HEK293T (cell line): ENCODE measurements at regions not wholly inside any gene's neighbourhood (a gene's known extent, or its start where the extent isn't known, plus 50 kb on each side); places are given as distances from the start of the nearest gene placed in this dataset.

Experiments
- CTCF ChIA-PET: fragments of 350-600 bp; formaldehyde crosslinking; extraction: SDS; loops from one replicate; lab custom pipeline; 2021; ENCODE audit warnings: antibody characterized with exemption, inconsistent platforms; lab: Yijun Ruan, JAX
- POLR2A ChIA-PET: fragments of 350-600 bp; formaldehyde crosslinking; extraction: SDS; loops from one replicate; lab custom pipeline; 2020; ENCODE audit warnings: antibody characterized with exemption, inconsistent platforms; lab: Yijun Ruan, JAX
- DNase-seq: peaks from one replicate; pipeline ENCODE4 v3.0.0; 2012; ENCODE audit warnings: mixed read lengths; ENCODE audit errors: extremely low spot score
- ARNT ChIP-seq: fragments of 450-650 bp; IDR thresholded peaks from 2 replicates; pipeline ENCODE4 v1.6.1; 2017; ENCODE audit warnings: mild to moderate bottlenecking
- BHLHE40 ChIP-seq: fragments of 450-650 bp; IDR thresholded peaks from 2 replicates; pipeline ENCODE4 v1.6.1; 2016; ENCODE audit warnings: mild to moderate bottlenecking, moderate library complexity, borderline replicate concordance
- CTBP1 ChIP-seq: fragments of 450-650 bp; IDR thresholded peaks from 2 replicates; pipeline ENCODE4 v1.6.1; 2016; ENCODE audit warnings: borderline replicate concordance
- ELF4 ChIP-seq: fragments of 450-650 bp; IDR thresholded peaks from 2 replicates; pipeline ENCODE4 v1.6.1; 2017; ENCODE audit warnings: antibody characterized with exemption
- FOXA1 ChIP-seq: fragments of 450-650 bp; IDR thresholded peaks from 2 replicates; pipeline ENCODE4 v1.6.1; 2016; ENCODE audit warnings: mild to moderate bottlenecking
- FOXK2 ChIP-seq: fragments of 450-650 bp; IDR thresholded peaks from 2 replicates; pipeline ENCODE4 v1.6.1; 2016; ENCODE audit warnings: mild to moderate bottlenecking
- FOXM1 ChIP-seq: fragments of 450-650 bp; IDR thresholded peaks from 2 replicates; pipeline ENCODE4 v1.6.1; 2017; ENCODE audit warnings: mild to moderate bottlenecking, borderline replicate concordance
- HDGF ChIP-seq: fragments of 450-650 bp; IDR thresholded peaks from 2 replicates; pipeline ENCODE4 v1.6.1; 2017; ENCODE audit warnings: antibody characterized with exemption, borderline replicate concordance
- L3MBTL2 ChIP-seq: fragments of 450-650 bp; conservative IDR thresholded peaks from 2 replicates; pipeline ENCODE4 v1.6.1; 2016; ENCODE audit warnings: mild to moderate bottlenecking
- LEF1 ChIP-seq: fragments of 450-650 bp; IDR thresholded peaks from 2 replicates; pipeline ENCODE4 v1.6.1; 2017; ENCODE audit warnings: mild to moderate bottlenecking, borderline replicate concordance
- NFRKB ChIP-seq: fragments of 450-650 bp; IDR thresholded peaks from 2 replicates; pipeline ENCODE4 v1.6.1; 2016; ENCODE audit warnings: mild to moderate bottlenecking, moderate library complexity
- SP1 ChIP-seq: fragments of 450-650 bp; IDR thresholded peaks from 2 replicates; pipeline ENCODE4 v1.6.1; 2017
- SUZ12 ChIP-seq: fragments of 450-650 bp; IDR thresholded peaks from 2 replicates; pipeline ENCODE4 v1.6.1; 2016; ENCODE audit warnings: mild to moderate bottlenecking
- TARDBP ChIP-seq: fragments of 450-650 bp; IDR thresholded peaks from 2 replicates; pipeline ENCODE4 v1.6.1; 2016
- ZNF384 ChIP-seq: fragments of 450-650 bp; IDR thresholded peaks from 2 replicates; pipeline ENCODE4 v1.6.1; 2016
- TF ChIP-seq, protein P1 (sequence below): fragments of 450-650 bp; IDR thresholded peaks from 2 replicates; pipeline ENCODE4 v1.6.1; 2016

DNA sequence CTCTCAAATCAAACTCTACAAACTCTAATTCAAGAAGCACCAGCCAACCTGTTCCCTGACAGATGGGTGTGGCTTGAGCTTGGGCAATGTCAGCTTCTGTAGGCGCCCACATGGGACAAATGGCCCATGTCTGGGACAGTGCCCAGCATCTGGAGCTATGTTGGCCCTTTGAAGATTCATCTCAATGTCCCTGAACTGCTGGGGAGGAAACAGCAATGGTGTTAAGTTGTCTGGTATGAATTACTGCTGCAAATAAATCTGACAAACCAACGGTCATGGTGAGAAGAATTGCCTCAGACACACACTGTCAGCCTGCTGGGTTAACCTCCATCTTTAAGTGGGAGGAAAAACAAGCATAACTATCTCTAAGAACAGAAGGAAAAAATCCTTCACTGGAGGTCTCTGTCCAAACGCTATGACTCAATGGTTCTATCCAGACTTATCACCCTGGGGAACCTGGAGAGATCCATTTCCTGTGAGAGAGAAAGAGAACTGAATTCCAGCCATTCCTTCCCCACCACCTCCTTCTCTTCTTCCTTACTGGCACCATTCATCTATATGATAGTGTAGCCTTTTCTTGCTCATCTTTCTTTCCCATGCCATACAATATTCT, 274.9 kb downstream of the CDH26 start:
- POLR2A ChIA-PET: no interaction called here
- TF ChIP-seq TARDBP (no peak), ZNF384 (no peak), L3MBTL2 (no peak), FOXK2 (no peak), CTBP1 (no peak), BHLHE40 (no peak), ARNT (no peak), FOXM1 (no peak), SP1 (no peak)
- CTCF ChIA-PET: interaction anchor here (1.6 kb wide), 1 partner anchor 22 kb away, joined by 5 read pairs; no protein-coding TSS in a partner anchor
- no peak for DNase-seq

DNA sequence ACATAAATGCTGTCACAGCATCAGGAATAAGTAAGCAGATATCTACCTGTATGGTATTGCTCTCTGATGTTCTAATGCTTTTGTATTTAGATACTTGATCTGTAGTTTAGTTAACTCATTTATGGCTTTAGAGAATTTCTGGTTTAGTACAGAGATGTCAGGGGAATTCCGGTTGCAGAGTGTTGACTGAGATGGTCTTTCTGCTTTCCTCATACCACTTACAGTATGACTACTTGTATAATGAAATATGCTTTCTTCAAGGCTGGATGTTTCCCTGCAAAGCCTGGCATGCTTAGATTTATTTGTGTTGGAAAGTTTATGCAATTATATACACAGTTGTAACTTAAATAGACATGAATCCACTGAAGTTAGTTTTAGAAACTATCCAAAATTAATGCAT, 278.4 kb downstream of the CDH26 start:
- CTCF ChIA-PET: no interaction called here
- POLR2A ChIA-PET: no interaction called here
- no peak for TF ChIP-seq ELF4
- TF ChIP-seq FOXA1: no peak
- TF ChIP-seq LEF1: no peak
- TF ChIP-seq SP1: no peak
- TF ChIP-seq NFRKB: no peak
- TF ChIP-seq FOXK2: no peak
- TF ChIP-seq L3MBTL2: no peak
- TF ChIP-seq, protein P1, sequence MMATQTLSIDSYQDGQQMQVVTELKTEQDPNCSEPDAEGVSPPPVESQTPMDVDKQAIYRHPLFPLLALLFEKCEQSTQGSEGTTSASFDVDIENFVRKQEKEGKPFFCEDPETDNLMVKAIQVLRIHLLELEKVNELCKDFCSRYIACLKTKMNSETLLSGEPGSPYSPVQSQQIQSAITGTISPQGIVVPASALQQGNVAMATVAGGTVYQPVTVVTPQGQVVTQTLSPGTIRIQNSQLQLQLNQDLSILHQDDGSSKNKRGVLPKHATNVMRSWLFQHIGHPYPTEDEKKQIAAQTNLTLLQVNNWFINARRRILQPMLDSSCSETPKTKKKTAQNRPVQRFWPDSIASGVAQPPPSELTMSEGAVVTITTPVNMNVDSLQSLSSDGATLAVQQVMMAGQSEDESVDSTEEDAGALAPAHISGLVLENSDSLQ: no peak
- no peak for TF ChIP-seq CTBP1
- no peak for TF ChIP-seq ZNF384
- TF ChIP-seq ARNT: no peak
- no peak for TF ChIP-seq FOXM1
- no peak for TF ChIP-seq HDGF
- TF ChIP-seq TARDBP: no peak
- no peak for TF ChIP-seq BHLHE40
- TF ChIP-seq SUZ12: no peak

DNA sequence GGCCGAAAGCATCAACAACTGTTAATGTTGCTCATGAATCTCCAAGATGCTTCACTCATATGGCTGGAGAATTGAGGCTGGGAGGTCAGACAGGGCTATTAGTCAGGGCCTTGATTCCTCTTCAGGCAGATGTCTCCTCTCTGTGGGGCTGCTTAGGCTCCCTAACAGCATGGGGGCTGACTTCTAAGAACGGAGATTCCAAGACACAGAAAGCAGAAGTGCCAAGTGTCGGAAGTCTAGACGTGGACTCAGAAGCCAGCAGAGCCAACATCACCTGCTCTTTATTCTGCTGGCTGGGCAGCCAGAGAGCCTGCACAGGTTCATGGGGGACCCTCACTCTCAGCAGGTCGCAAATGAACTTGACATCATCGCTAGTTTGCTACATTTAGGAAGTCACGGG, 279.8 kb downstream of the CDH26 start:
- POLR2A ChIA-PET: no interaction called here
- CTCF ChIA-PET: no interaction called here
- TF ChIP-seq FOXK2 (no peak), HDGF (no peak), NFRKB (no peak), ARNT (no peak), L3MBTL2 (no peak), TARDBP (no peak), CTBP1 (no peak), SP1 (no peak), LEF1 (no peak), SUZ12 (no peak), FOXA1 (no peak), BHLHE40 (no peak), ZNF384 (no peak), FOXM1 (no peak), ELF4 (no peak)
- TF ChIP-seq, protein P1: no peak
- DNase-seq: no peak

More for the DNA sequence above, 278.4 kb downstream of the CDH26 start:
- no peak for DNase-seq

DNA sequence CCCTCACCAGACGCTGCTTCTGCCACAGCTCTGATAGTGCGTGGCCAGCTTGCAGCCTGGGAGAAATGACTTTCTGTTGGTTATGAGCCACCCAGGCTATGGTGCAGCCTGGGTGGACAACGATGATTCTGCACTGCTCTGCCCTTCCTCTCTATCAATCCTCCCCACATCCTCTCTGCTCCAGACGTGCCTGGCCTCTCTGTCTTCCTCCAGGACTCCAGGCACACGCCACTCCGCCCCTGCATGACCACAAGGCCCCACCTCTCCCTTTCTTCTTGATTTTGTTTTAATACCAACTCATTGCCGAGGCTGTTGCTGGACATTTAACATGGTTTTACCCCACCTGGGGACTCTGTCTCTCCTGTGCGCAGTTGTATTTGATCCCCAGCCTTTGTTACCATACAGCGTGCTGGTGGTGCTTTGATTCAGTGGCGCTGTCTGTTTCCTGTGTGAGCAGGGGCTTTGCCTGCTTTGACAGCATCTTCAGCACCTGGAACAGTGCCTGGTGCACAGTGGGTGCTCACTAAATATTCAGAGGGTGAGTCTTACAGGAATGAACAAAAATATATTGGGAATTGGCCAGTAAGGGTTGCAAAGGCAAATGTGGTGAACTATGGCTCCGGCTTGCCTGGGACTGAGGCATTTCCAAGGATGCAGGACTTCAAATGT, 280.9 kb downstream of the CDH26 start:
- ChIA-PET CTCF (no interaction called here), POLR2A (no interaction called here)
- DNase-seq: no peak
- TF ChIP-seq BHLHE40 (no peak), ZNF384 (no peak), LEF1 (no peak), SP1 (no peak), FOXK2 (no peak), SUZ12 (no peak), NFRKB (no peak), FOXM1 (no peak), L3MBTL2 (no peak), ELF4 (no peak), CTBP1 (no peak), ARNT (no peak)

DNA sequence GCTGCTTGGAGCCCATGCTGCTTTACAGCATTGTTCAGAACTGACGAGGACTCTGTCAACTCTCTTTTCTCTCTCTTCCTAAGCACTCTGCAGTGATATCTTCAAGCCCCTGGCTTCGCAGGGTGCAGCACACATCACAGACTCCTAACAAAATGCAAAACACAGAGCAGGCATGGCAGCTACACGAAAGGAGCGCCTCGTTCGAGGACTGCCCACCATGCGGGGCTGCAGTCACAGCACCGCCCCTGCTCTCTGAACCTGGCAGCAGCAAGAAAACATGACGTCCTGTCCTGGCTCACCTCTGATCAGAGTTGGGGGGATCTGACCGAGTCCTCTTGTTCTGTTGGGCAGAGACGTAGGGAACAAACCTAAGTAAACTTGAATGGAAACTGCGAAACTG, 281.7 kb downstream of the CDH26 start:
- CTCF ChIA-PET: no interaction called here
- TF ChIP-seq SP1 (no peak), HDGF (no peak), L3MBTL2 (no peak), ELF4 (no peak), BHLHE40 (no peak), FOXM1 (no peak), TARDBP (no peak)
- POLR2A ChIA-PET: no interaction called here
- DNase-seq: no peak

DNA sequence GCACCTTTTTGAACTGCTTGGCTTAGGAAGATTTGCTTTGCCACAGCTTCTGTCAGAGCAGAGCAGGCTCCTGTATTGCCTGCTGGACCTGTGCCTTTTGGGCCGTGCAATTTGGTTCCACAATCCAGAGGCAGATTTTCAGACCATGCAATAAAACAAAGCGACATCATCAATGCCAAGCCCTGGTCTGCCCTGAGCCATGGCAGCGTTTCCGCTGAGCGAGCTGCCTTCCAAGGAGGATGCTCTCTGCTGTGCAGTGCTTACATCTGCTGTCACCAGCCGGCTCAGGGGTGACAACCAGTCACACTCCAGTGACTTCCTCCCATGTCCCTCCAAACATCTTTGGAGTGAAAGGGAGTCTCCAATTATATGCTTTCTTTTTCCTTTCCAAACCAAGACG, 282.2 kb downstream of the CDH26 start:
- CTCF ChIA-PET: no interaction called here
- TF ChIP-seq L3MBTL2: no peak
- TF ChIP-seq ELF4: no peak
- no peak for TF ChIP-seq ZNF384
- no peak for TF ChIP-seq BHLHE40
- TF ChIP-seq SP1: no peak
- TF ChIP-seq FOXK2: no peak
- no peak for TF ChIP-seq FOXM1
- TF ChIP-seq ARNT: no peak
- POLR2A ChIA-PET: no interaction called here
- DNase-seq: no peak
